ENCODE measurements at regions not wholly inside any gene's neighbourhood (a gene's known extent, or its start where the extent isn't known, plus 50 kb on each side); places are given as distances from the start of the nearest gene placed in this dataset.

DNA sequence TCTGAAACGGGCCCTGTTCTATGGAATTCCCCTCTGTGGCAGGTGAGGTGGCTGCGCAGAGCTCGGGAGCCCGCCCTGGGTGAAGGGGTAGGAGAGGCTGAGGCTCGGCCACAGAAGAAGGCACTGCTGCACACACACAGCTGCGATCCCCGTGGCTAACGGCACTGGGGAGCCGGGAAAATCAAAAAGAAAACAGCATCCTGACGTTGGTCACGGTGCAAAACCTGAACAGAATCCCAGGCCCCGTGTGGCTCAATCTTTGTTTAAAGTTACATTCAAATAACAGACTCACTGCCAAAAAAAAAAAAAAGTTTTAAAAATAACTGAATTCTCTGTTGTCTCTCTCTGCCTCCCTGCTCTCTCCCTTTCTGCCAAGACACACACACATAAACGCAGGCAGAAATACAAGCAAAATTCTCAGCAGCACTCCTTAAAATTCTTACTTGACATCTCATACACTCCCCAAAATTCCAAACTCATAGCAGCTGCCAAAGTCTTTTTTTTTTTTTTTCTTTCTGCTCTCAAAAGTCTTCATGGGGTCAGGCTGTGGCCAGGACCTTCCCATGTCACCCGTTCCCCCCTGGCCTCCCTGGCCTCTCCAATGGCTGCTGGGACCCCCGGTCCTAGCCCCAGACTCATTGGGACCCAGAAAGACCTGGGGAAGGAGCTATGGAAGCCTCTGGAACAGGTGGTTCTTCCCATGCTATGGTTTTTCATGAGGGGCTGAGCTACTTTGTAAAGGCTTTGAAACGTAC lies 248.8 kb downstream of the TTLL2 start:
- TF ChIP-seq EZH2 (IDR thresholded peaks at IDR 0.05; ENCODE audit: insufficient read depth, poor library complexity, severe bottlenecking) (no peak), EZH2phosphoT487 (IDR thresholded peaks at IDR 0.05; ENCODE audit: insufficient read depth, low read depth) (no peak)

Measured in GM23248 (cell line).